ENCODE measurements at regions not wholly inside any gene's neighbourhood (a gene's known extent, or its start where the extent isn't known, plus 50 kb on each side); places are given as distances from the start of the nearest gene placed in this dataset.
"Not testable (repeated sequence)": the region's sequence is repeated elsewhere in the genome, so short reads cannot be mapped to it uniquely, and the experiment has no call there.

GRCh38 chr3:71934520-71935270 lies 149.7 kb upstream of the PROK2 start:
- no peak for DNase-seq (ENCODE audit: low read depth, low spot score)

- no peak for DNase-seq (ENCODE audit: low read depth, low spot score)
Observed at GRCh38 chr3:71931922-71932321, 147.0 kb upstream of the PROK2 start.

GRCh38 chr3:71930056-71930991 lies 145.4 kb upstream of the PROK2 start:
- no peak for DNase-seq (ENCODE audit: low read depth, low spot score)

- no peak for DNase-seq (ENCODE audit: low read depth, low spot score)
Observed at GRCh38 chr3:71928212-71928611, 143.3 kb upstream of the PROK2 start.

GRCh38 chr3:71927505-71928066 lies 142.6 kb upstream of the PROK2 start:
- DNase-seq (ENCODE audit: low read depth, low spot score), result no peak

GRCh38 chr3:71926616-71927015 lies 141.7 kb upstream of the PROK2 start:
- DNase-seq (ENCODE audit: low read depth, low spot score), result no peak

- DNase-seq (ENCODE audit: low read depth, low spot score), result no peak
Observed at GRCh38 chr3:71926262-71926600, 141.3 kb upstream of the PROK2 start.

- not testable (repeated sequence) for DNase-seq (ENCODE audit: low read depth, low spot score)
Observed at GRCh38 chr3:71925511-71926261, 140.7 kb upstream of the PROK2 start.

- DNase-seq (ENCODE audit: low read depth, low spot score), result no peak
Observed at GRCh38 chr3:71924721-71925120, 139.8 kb upstream of the PROK2 start.

- DNase-seq (ENCODE audit: low read depth, low spot score), result no peak
Observed at GRCh38 chr3:71921036-71921435, 136.1 kb upstream of the PROK2 start.

- no peak for DNase-seq (ENCODE audit: low read depth, low spot score)
Observed at GRCh38 chr3:71919572-71919971, 134.6 kb upstream of the PROK2 start.

- no peak for DNase-seq (ENCODE audit: low read depth, low spot score)
Observed at GRCh38 chr3:71917545-71917944, 132.6 kb upstream of the PROK2 start.

- no peak for DNase-seq (ENCODE audit: low read depth, low spot score)
Observed at GRCh38 chr3:71916747-71917369, 131.9 kb upstream of the PROK2 start.

GRCh38 chr3:71912839-71913495 lies 128.0 kb upstream of the PROK2 start:
- no peak for DNase-seq (ENCODE audit: low read depth, low spot score)

- no peak for DNase-seq (ENCODE audit: low read depth, low spot score)
Observed at GRCh38 chr3:71910108-71910507, 125.2 kb upstream of the PROK2 start.

GRCh38 chr3:71907996-71908395 lies 123.0 kb upstream of the PROK2 start:
- no peak for DNase-seq (ENCODE audit: low read depth, low spot score)

- no peak for DNase-seq (ENCODE audit: low read depth, low spot score)
Observed at GRCh38 chr3:71906976-71907375, 122.0 kb upstream of the PROK2 start.

- DNase-seq (ENCODE audit: low read depth, low spot score), result no peak
Observed at GRCh38 chr3:71905426-71905825, 120.5 kb upstream of the PROK2 start.

- DNase-seq (ENCODE audit: low read depth, low spot score), result no peak
Observed at GRCh38 chr3:71903936-71904335, 119.0 kb upstream of the PROK2 start.

- no peak for DNase-seq (ENCODE audit: low read depth, low spot score)
Observed at GRCh38 chr3:71903112-71903495, 118.2 kb upstream of the PROK2 start.

All from activated CD4-positive, CD25-positive, alpha-beta regulatory T cell treated with anti-CD3 and anti-CD28 coated beads, Interleukin-2, amount 50 U/mL, for 16 hours (primary cell).